ENCODE measurements at regions not wholly inside any gene's neighbourhood (a gene's known extent, or its start where the extent isn't known, plus 50 kb on each side); places are given as distances from the start of the nearest gene placed in this dataset.

- TF ChIP-seq, protein P1, sequence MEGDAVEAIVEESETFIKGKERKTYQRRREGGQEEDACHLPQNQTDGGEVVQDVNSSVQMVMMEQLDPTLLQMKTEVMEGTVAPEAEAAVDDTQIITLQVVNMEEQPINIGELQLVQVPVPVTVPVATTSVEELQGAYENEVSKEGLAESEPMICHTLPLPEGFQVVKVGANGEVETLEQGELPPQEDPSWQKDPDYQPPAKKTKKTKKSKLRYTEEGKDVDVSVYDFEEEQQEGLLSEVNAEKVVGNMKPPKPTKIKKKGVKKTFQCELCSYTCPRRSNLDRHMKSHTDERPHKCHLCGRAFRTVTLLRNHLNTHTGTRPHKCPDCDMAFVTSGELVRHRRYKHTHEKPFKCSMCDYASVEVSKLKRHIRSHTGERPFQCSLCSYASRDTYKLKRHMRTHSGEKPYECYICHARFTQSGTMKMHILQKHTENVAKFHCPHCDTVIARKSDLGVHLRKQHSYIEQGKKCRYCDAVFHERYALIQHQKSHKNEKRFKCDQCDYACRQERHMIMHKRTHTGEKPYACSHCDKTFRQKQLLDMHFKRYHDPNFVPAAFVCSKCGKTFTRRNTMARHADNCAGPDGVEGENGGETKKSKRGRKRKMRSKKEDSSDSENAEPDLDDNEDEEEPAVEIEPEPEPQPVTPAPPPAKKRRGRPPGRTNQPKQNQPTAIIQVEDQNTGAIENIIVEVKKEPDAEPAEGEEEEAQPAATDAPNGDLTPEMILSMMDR (conservative IDR thresholded peaks at IDR 0.05; ENCODE audit: low read length), result no peak
- no peak for TF ChIP-seq EZH2phosphoT487 (IDR thresholded peaks at IDR 0.05; ENCODE audit: borderline replicate concordance, low read depth, low read length)
These were observed 73.6 kb downstream of the CYLC2 start for GRCh38 chr9:103068753-103069152.

Data from OCI-LY7 (cell line).